Pancreas (tissue), 10 donors: ENCODE measurements at regions not wholly inside any gene's neighbourhood (a gene's known extent, or its start where the extent isn't known, plus 50 kb on each side); places are given as distances from the start of the nearest gene placed in this dataset.

Experiments
- ATAC-seq, 4 donors: fragments of 200-7000 bp; cut with Tn5 transposase; one replicate each; pipeline versions ENCODE4 v1.8.0 to v1.9.1; 2020; ENCODE audit warnings: mild to moderate bottlenecking in 4 of 4, moderate library complexity in 4 of 4
- DNase-seq, 6 donors: peaks; one replicate each; pipeline ENCODE4 v3.0.0-alpha.2; 2020
- FAIRE-seq: peaks from 2 replicates; lab custom pipeline; 2012; peaks lifted over from hg19 to GRCh38; lab: Jason Lieb, UNC
- H3K27ac ChIP-seq, 4 donors: fragments of 200-600 bp; sonication (generic); 1 replicate in 3 of 4; 2 replicates in 1 of 4; pipeline versions ENCODE4 v1.5.0 to v1.8.0; 2020
- H3K27me3 ChIP-seq, 4 donors: fragments of 200-600 bp; one replicate each; pipeline ENCODE4 v1.8.0; 2021
- H3K36me3 ChIP-seq, 3 donors: fragments of 200-600 bp; sonication (generic) in 1 of 3; one replicate each; pipeline versions ENCODE4 v1.5.0 to v1.8.0; 2020 to 2021
- H3K4me1 ChIP-seq, 3 donors: fragments of 200-600 bp; one replicate each; pipeline ENCODE4 v1.8.0; 2021
- H3K4me3 ChIP-seq, 4 donors: fragments of 200-600 bp; sonication (generic) in 2 of 4; one replicate each; pipeline versions ENCODE4 v1.5.0 to v1.8.0; 2020 to 2021
- H3K9me3 ChIP-seq, 4 donors: fragments of 200-600 bp; one replicate each; pipeline ENCODE4 v1.8.0; 2021
- WGBS, 2 donors: extraction: QIAGEN DNeasy Blood & Tissue Kit; methylation state at CpG; one replicate each; pipeline ENCODE4 v1.1.7; 2013; 5-methylcytosine and 5-hydroxymethylcytosine counted together
- intact Hi-C, 3 donors: fragments of 100-400 bp; cut with DNase I; formaldehyde crosslinking; loops; one replicate each; pipeline versions ENCODE4 v1.11.1 to v1.14.2; 2022
- TF ChIP-seq, protein P1 (sequence below), 4 donors: fragments of 200-600 bp; sonication (generic) in 3 of 4; IDR thresholded peaks; one replicate each; pipeline versions ENCODE4 v1.5.0 to v1.8.0; 2021; ENCODE audit warnings: antibody characterized with exemption in 4 of 4
- donor health status: healthy with polysubstance abuse.
- donor health status: DM: no; HTN: no; CAD: no; lungs with moderate emphysema.
- donor health status: DM: no; HTN: no; CAD: no.
- donor health status: control.
- donor health status: control.
- donor health status: Bipolar disorder and iron deficiency.
- donor health status: DM: yes; HTN: yes; CAD: no.
- donor health status: DM: no; HTN: no; CAD: no.
- donor health status: DM: no; HTN: no; CAD: no.
- donor health status: DM: yes; HTN: yes; CAD: no.

DNA sequence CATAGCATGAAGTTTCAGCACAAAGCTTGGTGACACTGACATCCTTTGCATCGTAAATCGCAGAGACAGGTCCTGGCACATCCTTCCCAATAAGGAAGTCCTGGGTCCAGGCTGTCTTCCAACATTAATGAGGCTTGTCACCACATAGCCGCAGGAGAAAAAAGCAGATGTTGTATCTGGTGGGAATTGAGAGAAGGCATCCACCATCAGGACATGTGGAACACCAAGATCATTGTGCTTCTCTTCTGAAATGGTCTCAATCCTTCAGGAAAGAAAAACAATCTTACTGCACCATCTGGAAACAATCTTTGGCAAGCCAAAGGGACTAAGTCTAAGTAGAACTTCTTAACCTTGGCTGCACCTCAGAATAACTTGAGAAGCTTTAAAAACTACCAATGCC lies 119.0 kb upstream of the ARHGAP28 start:
- H3K9me3 ChIP-seq = no peaks in the 10 kb centered on the region
- 81 to 84% methylated on average over 3 of the region's 3 CpGs for WGBS, 2 donors
- FAIRE-seq (no peak), DNase-seq (no peak), ATAC-seq (no peak)
- TF ChIP-seq, protein P1, sequence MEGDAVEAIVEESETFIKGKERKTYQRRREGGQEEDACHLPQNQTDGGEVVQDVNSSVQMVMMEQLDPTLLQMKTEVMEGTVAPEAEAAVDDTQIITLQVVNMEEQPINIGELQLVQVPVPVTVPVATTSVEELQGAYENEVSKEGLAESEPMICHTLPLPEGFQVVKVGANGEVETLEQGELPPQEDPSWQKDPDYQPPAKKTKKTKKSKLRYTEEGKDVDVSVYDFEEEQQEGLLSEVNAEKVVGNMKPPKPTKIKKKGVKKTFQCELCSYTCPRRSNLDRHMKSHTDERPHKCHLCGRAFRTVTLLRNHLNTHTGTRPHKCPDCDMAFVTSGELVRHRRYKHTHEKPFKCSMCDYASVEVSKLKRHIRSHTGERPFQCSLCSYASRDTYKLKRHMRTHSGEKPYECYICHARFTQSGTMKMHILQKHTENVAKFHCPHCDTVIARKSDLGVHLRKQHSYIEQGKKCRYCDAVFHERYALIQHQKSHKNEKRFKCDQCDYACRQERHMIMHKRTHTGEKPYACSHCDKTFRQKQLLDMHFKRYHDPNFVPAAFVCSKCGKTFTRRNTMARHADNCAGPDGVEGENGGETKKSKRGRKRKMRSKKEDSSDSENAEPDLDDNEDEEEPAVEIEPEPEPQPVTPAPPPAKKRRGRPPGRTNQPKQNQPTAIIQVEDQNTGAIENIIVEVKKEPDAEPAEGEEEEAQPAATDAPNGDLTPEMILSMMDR (IDR thresholded peaks at IDR 0.05) = no peak
- H3K27ac ChIP-seq = no peak overlapping the region
- H3K27me3 ChIP-seq = no peaks in the 10 kb centered on the region
- intact Hi-C loops = no loop called here
- no peaks in the 10 kb centered on the region for H3K36me3 ChIP-seq
- no peaks in the 10 kb centered on the region for H3K4me1 ChIP-seq
- no peak overlapping the region for H3K4me3 ChIP-seq

DNA sequence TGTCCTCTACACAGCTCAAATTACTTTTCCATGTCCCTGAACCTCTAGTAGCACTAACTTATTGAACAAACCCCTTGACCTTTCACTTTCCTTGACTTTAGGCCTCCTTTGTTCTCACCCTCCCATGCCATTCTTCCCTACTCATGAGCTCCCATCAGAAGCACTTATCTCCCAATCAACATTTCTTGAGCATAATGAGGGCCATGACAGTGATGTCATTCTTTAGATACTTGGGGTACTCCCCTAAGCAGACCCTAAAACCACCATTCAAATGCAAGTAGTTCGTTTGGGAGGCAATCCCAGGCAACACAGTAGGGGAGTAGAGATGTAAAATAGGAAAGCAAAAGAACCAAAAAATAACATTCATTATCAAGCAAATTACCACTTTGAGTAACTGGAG lies 115.9 kb upstream of the ARHGAP28 start:
- Histone ChIP-seq H3K36me3 (no peaks in the 10 kb centered on the region), H3K4me3 (no peak overlapping the region), H3K27me3 (no peaks in the 10 kb centered on the region), H3K4me1 (no peaks in the 10 kb centered on the region), H3K9me3 (no peaks in the 10 kb centered on the region), H3K27ac (no peak overlapping the region)
- no peak for DNase-seq
- ATAC-seq = no peak
- intact Hi-C loops = no loop called here
- 19 to 35% methylated on average over 1 of the region's 1 CpG for WGBS, 2 donors
- no peak for FAIRE-seq
- TF ChIP-seq, protein P1 (IDR thresholded peaks at IDR 0.05) = no peak

DNA sequence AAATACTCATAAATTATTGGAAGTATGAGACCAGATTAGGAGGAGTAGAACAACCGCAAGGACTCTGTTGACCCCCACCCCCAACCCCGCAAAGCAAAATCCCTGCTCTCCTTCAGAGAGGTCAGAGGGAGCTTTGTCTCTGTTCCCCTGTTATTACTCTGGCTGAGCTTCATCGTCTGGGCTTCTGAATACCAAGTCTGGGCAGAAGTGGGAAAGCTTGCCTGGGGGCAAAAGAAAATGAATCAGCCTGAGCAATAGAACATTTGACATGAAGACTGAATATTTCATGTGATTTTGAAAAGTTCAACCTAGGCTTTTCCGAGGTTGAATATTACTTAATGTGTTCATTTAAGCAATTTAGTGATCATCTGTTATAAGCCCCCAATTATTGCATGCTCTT lies 114.6 kb upstream of the ARHGAP28 start:
- H3K9me3 ChIP-seq = no peaks in the 10 kb centered on the region
- no peaks in the 10 kb centered on the region for H3K4me1 ChIP-seq
- H3K36me3 ChIP-seq = no peaks in the 10 kb centered on the region
- TF ChIP-seq, protein P1 (IDR thresholded peaks at IDR 0.05) = no peak
- intact Hi-C loops = no loop called here
- ATAC-seq = no peak
- no peak for DNase-seq
- H3K4me3 ChIP-seq = no peak overlapping the region
- 86 to 91% methylated on average over 4 of the region's 4 CpGs for WGBS, 2 donors
- no peaks in the 10 kb centered on the region for H3K27me3 ChIP-seq
- no peak for FAIRE-seq
- H3K27ac ChIP-seq = no peak overlapping the region

DNA sequence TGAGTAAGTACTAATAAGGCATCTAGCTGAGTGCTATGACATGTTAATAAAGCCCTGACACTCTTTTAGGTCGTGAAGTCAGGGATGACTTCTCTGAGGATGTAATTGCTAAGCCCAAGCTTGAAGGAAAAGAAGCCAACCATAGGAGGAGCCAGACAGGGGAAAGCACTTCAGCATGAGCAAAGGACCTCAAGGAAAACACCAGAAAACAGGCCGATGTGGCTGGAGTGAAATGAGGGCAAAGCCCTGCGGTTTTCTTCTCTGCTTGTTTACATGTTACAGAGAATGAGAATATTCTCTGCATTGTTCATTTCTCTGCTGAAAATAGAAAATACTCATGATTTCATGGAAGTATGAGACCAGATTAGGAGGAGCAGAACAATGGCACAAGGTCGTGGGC lies 112.5 kb upstream of the ARHGAP28 start:
- Histone ChIP-seq H3K9me3 (no peaks in the 10 kb centered on the region), H3K36me3 (no peaks in the 10 kb centered on the region), H3K4me1 (no peaks in the 10 kb centered on the region), H3K27ac (no peak overlapping the region), H3K4me3 (no peak overlapping the region), H3K27me3 (no peaks in the 10 kb centered on the region)
- 68 to 79% methylated on average over 4 of the region's 4 CpGs for WGBS, 2 donors
- FAIRE-seq = no peak
- TF ChIP-seq, protein P1 (IDR thresholded peaks at IDR 0.05) = no peak
- intact Hi-C loops = no loop called here
- no peak for ATAC-seq
- DNase-seq = no peak

DNA sequence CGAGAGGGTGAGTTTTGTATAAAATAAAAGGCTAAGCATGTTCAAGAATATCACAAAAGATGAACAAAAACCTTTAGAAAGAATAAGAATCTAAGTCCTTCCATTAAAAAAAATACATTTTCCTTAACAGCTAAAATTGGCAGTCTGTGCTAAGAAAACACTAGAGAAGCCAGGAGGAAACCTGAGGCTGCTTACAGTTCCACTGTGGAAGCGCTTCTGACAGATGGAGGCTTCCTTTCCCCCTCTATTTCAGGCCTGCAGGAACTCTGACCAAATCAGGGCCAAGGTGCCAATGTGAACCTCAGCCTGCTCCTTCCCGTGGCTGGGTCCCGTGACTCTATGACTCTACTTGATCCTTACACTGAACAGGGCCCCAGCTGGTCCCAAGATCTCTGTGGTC lies 108.1 kb upstream of the ARHGAP28 start:
- Histone ChIP-seq H3K4me1 (peaks cover 0 to 8% (median 0%) of the 10 kb centered on the region in 3 donors), H3K4me3 (no peak overlapping the region), H3K27me3 (no peaks in the 10 kb centered on the region), H3K9me3 (no peaks in the 10 kb centered on the region), H3K27ac (no peak overlapping the region), H3K36me3 (no peaks in the 10 kb centered on the region)
- DNase-seq = no peak
- ATAC-seq = no peak
- FAIRE-seq = no peak
- WGBS, 2 donors = 82 to 96% methylated on average over 4 of the region's 4 CpGs
- intact Hi-C loops = no loop called here
- TF ChIP-seq, protein P1 (IDR thresholded peaks at IDR 0.05) = no peak
